SK-N-SH treated with all-trans-retinoic acid at 6 μM for 48 hours (cell line): ENCODE measurements at regions not wholly inside any gene's neighbourhood (a gene's known extent, or its start where the extent isn't known, plus 50 kb on each side); places are given as distances from the start of the nearest gene placed in this dataset.

Source experiments
- ATAC-seq: fragments of 200-7000 bp; cut with Tn5 transposase; 3 replicates; pipeline ENCODE4 v1.9.1; 2020; ENCODE audit warnings: mild to moderate bottlenecking, moderate library complexity
- ARNTL ChIP-seq: fragments of 450-650 bp; formaldehyde crosslinking; IDR thresholded peaks from 2 replicates; pipeline ENCODE4 v1.5.0; 2020; ENCODE audit warnings: low read depth, mild to moderate bottlenecking, moderate library complexity, borderline replicate concordance
- BACH2 ChIP-seq: fragments of 250-450 bp; sonication (Bioruptor Pico); IDR thresholded peaks from 2 replicates; pipeline ENCODE4 v1.9.0; 2021; ENCODE audit warnings: mild to moderate bottlenecking, borderline replicate concordance
- CREB5 ChIP-seq: fragments of 250-450 bp; sonication (Bioruptor Pico); IDR thresholded peaks from 2 replicates; pipeline ENCODE4 v1.5.1; 2020; ENCODE audit warnings: low read depth, mild to moderate bottlenecking, moderate library complexity
- CSDC2 ChIP-seq: fragments of 250-450 bp; sonication (Bioruptor Pico); IDR thresholded peaks from 2 replicates; pipeline ENCODE4 v1.5.0; 2020; ENCODE audit warnings: mild to moderate bottlenecking, moderate library complexity
- CSRNP3 ChIP-seq: fragments of 250-450 bp; sonication (Bioruptor Pico); IDR thresholded peaks from 2 replicates; pipeline ENCODE4 v1.5.1; 2021; ENCODE audit warnings: mild to moderate bottlenecking, moderate library complexity
- ESRRG ChIP-seq: fragments of 250-450 bp; sonication (Bioruptor Pico); IDR thresholded peaks from 2 replicates; pipeline ENCODE4 v1.6.1; 2021; ENCODE audit warnings: mild to moderate bottlenecking
- GLIS3 ChIP-seq: fragments of 250-450 bp; sonication (Bioruptor Pico); IDR thresholded peaks from 2 replicates; pipeline ENCODE4 v1.5.0; 2020; ENCODE audit warnings: mild to moderate bottlenecking, moderate library complexity
- ISL1 ChIP-seq: fragments of 250-450 bp; sonication (Bioruptor Pico); IDR thresholded peaks from 2 replicates; pipeline ENCODE4 v2.1.2; 2022; ENCODE audit warnings: mild to moderate bottlenecking, moderate library complexity
- OSR1 ChIP-seq: fragments of 250-450 bp; sonication (Bioruptor Pico); IDR thresholded peaks from 2 replicates; pipeline ENCODE4 v1.8.0; 2022; ENCODE audit warnings: moderate library complexity, mild to moderate bottlenecking, inconsistent platforms
- PATZ1 ChIP-seq: fragments of 250-450 bp; sonication (Bioruptor Pico); IDR thresholded peaks from 2 replicates; pipeline ENCODE4 v1.8.0; 2020; ENCODE audit warnings: mild to moderate bottlenecking, moderate library complexity, borderline replicate concordance
- POU6F1 ChIP-seq: fragments of 250-450 bp; sonication (Bioruptor Pico); IDR thresholded peaks from 2 replicates; pipeline ENCODE4 v1.8.0; 2021; ENCODE audit warnings: low read depth, mild to moderate bottlenecking, moderate library complexity, borderline replicate concordance
- RARB ChIP-seq: fragments of 250-450 bp; sonication (Bioruptor Pico); IDR thresholded peaks from 2 replicates; pipeline ENCODE4 v1.8.0; 2021; ENCODE audit warnings: mild to moderate bottlenecking, moderate library complexity
- SNAI2 ChIP-seq: fragments of 250-450 bp; sonication (Bioruptor Pico); IDR thresholded peaks from 2 replicates; pipeline ENCODE4 v1.5.0; 2020; ENCODE audit warnings: mild to moderate bottlenecking, moderate library complexity
- TCF4 ChIP-seq: fragments of 250-450 bp; sonication (Bioruptor Pico); IDR thresholded peaks from 2 replicates; pipeline ENCODE4 v1.8.0; 2021; ENCODE audit warnings: mild to moderate bottlenecking, moderate library complexity, borderline replicate concordance
- TOX ChIP-seq: fragments of 250-450 bp; sonication (Bioruptor Pico); IDR thresholded peaks from 2 replicates; pipeline ENCODE4 v1.8.0; 2021; ENCODE audit warnings: mild to moderate bottlenecking, moderate library complexity, borderline replicate concordance
- ZC3H10 ChIP-seq: fragments of 250-450 bp; sonication (Bioruptor Pico); IDR thresholded peaks from 2 replicates; pipeline ENCODE4 v1.5.1; 2021; ENCODE audit warnings: mild to moderate bottlenecking, moderate library complexity
- ZFP3 ChIP-seq: fragments of 250-450 bp; sonication (Bioruptor Pico); IDR thresholded peaks from 2 replicates; pipeline ENCODE4 v1.5.0; 2020; ENCODE audit warnings: mild to moderate bottlenecking, moderate library complexity
- ZFP30 ChIP-seq: fragments of 450-650 bp; formaldehyde crosslinking; IDR thresholded peaks from 2 replicates; pipeline ENCODE4 v1.5.0; 2022; ENCODE audit warnings: mild to moderate bottlenecking, moderate library complexity
- ZNF565 ChIP-seq: fragments of 450-650 bp; formaldehyde crosslinking; conservative IDR thresholded peaks from 2 replicates; pipeline ENCODE4 v1.5.0; 2020; ENCODE audit warnings: low read depth, mild to moderate bottlenecking, moderate library complexity
- ZNF70 ChIP-seq: fragments of 450-650 bp; formaldehyde crosslinking; IDR thresholded peaks from 2 replicates; pipeline ENCODE4 v1.5.0; 2020; ENCODE audit warnings: mild to moderate bottlenecking, moderate library complexity
- ZNF8 ChIP-seq: fragments of 450-650 bp; formaldehyde crosslinking; IDR thresholded peaks from 2 replicates; pipeline ENCODE4 v1.5.0; 2020; ENCODE audit warnings: mild to moderate bottlenecking, moderate library complexity

- no peak for ATAC-seq
- TF ChIP-seq POU6F1 = no peak
- TF ChIP-seq PATZ1 = no peak
- TF ChIP-seq TCF4 (CRISPR knock-in tag) = no peak
- TF ChIP-seq ZC3H10 (CRISPR knock-in tag) = no peak
- no peak for TF ChIP-seq SNAI2
- no peak for TF ChIP-seq ESRRG
- no peak for TF ChIP-seq CREB5 (CRISPR knock-in tag)
- TF ChIP-seq CSRNP3 (CRISPR knock-in tag) = no peak
- no peak for TF ChIP-seq ZFP30
- no peak for TF ChIP-seq ARNTL
- no peak for TF ChIP-seq GLIS3 (CRISPR knock-in tag)
- TF ChIP-seq ZNF565 = no peak
- no peak for TF ChIP-seq CSDC2 (CRISPR knock-in tag)
- TF ChIP-seq BACH2 (CRISPR knock-in tag) = no peak
- TF ChIP-seq ZNF70 (CRISPR knock-in tag) = no peak
Measured at GRCh38 chr16:16774389-16774788, 395.4 kb downstream of the NPIPA7 start.

GRCh38 chr16:16778332-16778731 lies 399.4 kb downstream of the NPIPA7 start:
- ATAC-seq = no peak

More at GRCh38 chr16:16778332-16778731, 399.4 kb downstream of the NPIPA7 start:
- TF ChIP-seq BACH2 (CRISPR knock-in tag) (no peak), RARB (CRISPR knock-in tag) (no peak), TOX (CRISPR knock-in tag) (no peak), ZFP30 (no peak), ISL1 (CRISPR knock-in tag) (no peak), CSDC2 (CRISPR knock-in tag) (no peak), ZNF70 (CRISPR knock-in tag) (no peak), GLIS3 (CRISPR knock-in tag) (no peak), CREB5 (CRISPR knock-in tag) (no peak), POU6F1 (no peak), CSRNP3 (CRISPR knock-in tag) (no peak), ZNF8 (CRISPR knock-in tag) (no peak), ZFP3 (CRISPR knock-in tag) (no peak), OSR1 (CRISPR knock-in tag) (no peak), ZNF565 (no peak), PATZ1 (no peak), SNAI2 (no peak)
